Posterior vena cava (tissue), 2 donors: ENCODE measurements at regions not wholly inside any gene's neighbourhood (a gene's known extent, or its start where the extent isn't known, plus 50 kb on each side); places are given as distances from the start of the nearest gene placed in this dataset.

Source experiments
- DNase-seq: peaks from one replicate; pipeline ENCODE4 v3.0.0-alpha.2; 2020; ENCODE audit warnings: low spot score
- intact Hi-C, 2 donors: fragments of 100-400 bp; cut with DNase I; formaldehyde crosslinking; loops; one replicate each; pipeline versions ENCODE4 v1.14.1 to v1.14.2; 2022 to 2023
- donor health status: DM: yes; HTN: yes; CAD: no.
- donor health status: DM: yes; HTN: yes; CAD: no.

DNA sequence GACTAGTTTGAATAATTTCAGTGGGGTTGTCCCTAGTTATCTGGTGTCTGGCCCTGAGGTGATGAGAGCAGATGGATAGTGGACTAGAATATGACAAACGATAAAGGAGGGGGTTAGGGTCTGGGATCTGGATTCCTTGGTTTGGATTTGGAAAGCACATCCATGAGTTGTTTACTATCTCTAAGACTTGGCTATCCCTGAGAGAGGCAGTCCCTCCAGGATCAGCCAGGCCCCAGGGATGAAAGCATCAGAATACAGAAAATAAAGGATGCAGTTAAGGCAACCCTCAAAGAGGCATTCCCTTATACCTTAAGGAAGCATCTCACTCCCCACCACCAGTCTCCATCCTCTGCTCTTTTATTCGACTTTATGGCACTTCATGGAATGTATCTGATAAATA lies 230.7 kb downstream of the NHLRC3 start:
- no peak for DNase-seq
- intact Hi-C loops, result loop anchor here in 1 of 2 donors (10.0 kb wide), 1 partner anchor 124 kb away; no protein-coding TSS in a partner anchor

DNA sequence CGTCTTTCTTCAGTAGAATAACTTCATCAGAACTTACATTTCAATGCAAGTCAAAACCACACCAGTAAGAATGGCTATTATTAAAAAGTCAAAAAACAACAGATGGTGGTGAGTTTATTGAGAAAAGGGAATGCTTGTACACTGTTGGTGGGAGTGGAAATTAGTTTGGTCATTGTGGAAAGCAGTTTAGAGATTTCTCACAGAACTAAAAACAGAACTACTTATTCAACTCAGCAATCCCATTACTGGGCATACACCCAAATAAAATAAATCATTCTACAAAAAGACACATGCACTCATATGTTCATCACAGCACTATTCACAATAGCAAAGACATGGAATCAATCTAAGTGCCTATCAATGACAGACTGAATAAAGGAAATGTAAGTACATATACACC lies 231.2 kb downstream of the NHLRC3 start:
- DNase-seq, result no peak
- intact Hi-C loops, result loop anchor here in 1 of 2 donors (10.0 kb wide), 1 partner anchor 125 kb away; no protein-coding TSS in a partner anchor

DNA sequence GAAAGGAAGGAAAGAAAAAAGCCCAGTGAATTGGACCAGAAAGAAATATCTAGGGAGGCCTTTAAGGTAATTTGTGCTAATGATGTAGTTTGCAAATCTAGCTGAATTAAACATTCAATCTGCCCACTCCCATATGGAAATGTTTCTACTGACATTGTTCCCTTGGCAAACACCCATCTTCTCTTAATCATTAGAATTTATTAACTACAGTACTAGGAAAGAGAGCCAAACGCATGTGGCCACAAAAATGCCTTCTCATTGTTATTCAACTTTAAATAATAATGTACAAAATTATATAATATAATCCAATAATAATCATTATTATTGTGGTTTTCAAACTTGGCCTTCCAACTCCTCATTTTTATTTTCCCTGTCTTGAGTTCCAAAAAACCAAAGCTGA lies 234.7 kb downstream of the NHLRC3 start:
- intact Hi-C loops, result no loop called here
- DNase-seq, result no peak

DNA sequence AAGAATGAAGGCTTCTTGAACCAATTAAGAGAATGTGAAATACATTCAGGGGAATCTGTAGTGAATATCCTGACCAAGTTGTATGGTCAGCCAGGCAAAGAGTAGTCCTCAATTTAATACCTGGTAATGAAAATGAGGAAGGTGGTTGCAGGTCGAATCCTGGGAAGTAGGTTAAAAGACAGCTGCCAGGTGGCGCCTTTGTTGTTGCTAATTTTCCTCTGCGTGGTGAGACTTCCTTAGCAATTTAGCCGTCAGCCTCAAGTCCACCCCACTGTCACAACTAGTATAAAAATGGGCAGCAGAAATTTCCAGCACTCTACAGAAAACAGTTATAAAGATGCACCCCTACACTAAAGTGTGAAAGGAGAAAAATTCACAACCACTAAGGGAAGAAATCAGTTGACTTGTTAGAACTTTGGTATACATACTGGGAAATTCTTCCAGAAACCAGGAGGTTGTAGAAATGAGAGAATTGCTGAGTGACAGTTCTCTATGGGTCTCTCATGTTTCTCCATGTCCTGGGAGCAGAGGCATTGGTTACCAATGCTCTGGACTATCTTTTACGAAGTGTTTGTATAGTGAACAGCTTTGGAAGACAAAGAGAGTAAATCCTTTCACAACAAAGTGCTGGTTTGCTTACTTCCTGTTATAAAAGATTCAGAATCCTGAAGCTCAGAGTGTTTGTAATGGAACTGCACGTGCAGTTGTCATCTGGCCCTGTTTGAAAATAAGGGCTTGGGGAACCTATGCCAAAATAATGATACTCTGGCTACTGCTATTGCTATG lies 235.9 kb downstream of the NHLRC3 start:
- DNase-seq, result no peak
- intact Hi-C loops, result no loop called here

DNA sequence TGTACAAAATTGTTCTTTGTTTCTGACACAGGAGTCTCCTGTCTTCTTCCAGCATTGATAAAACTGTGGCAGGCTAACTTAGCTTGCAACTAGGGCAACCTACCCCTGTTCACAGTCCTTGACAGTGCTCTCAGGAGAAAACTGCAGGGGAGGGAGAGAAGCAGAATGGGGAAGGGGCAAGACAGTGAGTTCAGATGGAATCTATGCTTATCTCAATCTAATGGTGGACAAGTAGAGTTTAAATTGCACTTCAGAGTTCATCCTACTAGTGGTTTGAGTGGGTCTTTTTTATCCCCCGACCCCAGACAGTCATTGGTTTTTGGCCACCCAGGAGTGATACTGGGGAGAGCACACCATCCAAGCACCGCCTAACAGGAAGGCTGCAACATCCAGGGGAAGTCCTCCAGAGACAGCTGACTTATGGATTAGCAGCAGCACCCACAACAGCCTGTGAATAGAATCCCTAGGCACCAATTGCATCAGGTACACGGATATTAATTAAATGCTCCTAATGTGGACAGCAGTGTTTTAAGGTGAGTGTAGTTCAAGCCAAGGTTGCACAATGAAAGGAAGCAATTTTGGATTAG lies 236.6 kb downstream of the NHLRC3 start:
- DNase-seq, result no peak
- intact Hi-C loops, result no loop called here

DNA sequence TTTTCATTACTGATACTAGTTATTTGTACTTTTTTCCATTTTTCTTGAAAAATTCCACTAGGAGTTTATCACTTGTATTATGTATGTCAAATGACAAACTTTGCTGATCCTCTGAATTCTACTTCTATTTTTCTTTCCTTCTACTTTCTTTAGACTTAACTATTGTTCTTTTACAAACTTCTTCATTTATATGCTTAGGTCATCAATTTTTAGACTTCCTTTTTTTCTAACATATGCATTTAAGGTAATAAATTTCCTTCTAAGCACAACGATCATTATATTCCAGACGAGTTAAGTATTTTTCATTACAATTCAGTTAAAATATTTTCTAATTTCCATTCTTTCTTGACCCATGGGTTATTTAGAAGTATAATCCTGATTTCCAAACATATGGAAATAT lies 240.8 kb downstream of the NHLRC3 start:
- no peak for DNase-seq
- intact Hi-C loops, result no loop called here

DNA sequence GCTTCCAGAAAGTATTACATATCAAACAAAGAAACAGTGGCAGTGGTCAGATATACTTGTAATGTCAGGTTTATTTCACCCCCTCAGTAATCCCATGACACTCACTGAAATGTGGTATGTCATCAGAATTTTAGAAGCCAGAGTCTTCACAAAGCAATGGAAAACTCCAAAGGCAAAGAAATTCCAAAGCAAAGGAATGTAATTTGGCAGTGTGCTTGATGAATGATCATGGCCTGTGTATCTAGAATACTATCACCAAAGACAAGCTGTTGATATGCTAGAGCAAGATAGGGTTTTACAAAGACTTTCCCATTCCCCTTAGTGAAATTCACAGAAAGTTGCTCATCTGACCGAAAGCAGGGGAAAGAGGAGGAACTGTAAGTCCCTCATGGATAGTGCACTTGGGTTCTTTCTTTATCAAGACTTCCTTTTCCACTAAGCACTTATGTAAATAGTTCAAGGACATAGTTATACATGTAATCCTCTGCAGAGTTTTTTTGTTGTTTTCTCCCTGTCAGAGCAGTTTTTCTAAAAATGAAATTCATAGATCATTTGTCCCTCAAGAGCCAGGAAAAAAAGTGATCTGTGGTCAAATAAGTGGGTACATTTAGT lies 243.4 kb downstream of the NHLRC3 start:
- DNase-seq, result no peak
- intact Hi-C loops, result no loop called here

DNA sequence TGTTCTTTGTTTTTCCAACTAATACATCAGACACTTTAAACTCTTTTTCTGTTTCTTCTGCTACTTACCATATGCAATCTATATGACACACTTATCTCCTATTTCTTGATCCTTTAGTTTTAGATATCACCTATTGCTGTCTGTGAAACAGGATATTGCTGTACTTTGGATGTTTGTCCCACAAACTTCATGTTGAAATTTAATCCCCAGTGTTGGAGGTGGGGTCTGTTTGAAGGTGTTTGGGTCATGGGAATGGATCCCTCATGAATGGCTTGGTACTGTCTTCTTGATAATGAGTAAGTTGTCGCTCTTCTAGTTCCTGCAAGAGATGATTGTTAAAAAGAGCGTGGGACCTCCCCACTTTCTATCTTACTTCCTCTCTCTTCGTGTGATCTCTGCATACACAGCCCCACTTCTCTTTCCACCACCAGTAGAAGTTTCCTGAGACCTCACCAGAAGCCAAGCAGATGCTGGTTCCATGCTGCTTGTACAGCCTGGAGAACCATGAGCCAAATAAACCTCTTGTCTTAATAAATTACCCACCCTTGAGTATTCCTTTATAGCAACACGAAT lies 244.2 kb downstream of the NHLRC3 start:
- DNase-seq, result no peak
- intact Hi-C loops, result no loop called here

DNA sequence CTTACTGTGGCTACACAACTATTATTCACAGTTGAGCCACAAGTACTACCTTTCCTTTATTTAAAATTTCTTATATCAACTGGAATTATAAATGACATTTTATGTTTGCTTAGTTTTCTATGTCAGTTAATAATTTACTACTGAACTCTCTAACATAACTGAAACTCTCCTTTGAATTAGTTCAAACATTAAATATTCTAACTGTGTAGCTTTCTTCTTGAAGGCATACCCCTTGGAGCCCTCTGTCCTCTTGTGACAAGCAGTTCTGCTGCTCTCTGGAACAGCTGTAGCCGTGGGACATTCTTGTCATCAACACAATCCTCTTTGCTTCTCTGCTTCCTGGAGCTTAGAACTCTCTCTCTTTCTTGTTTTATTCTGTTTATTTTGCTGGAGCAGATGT lies 244.8 kb downstream of the NHLRC3 start:
- intact Hi-C loops, result no loop called here
- no peak for DNase-seq

DNA sequence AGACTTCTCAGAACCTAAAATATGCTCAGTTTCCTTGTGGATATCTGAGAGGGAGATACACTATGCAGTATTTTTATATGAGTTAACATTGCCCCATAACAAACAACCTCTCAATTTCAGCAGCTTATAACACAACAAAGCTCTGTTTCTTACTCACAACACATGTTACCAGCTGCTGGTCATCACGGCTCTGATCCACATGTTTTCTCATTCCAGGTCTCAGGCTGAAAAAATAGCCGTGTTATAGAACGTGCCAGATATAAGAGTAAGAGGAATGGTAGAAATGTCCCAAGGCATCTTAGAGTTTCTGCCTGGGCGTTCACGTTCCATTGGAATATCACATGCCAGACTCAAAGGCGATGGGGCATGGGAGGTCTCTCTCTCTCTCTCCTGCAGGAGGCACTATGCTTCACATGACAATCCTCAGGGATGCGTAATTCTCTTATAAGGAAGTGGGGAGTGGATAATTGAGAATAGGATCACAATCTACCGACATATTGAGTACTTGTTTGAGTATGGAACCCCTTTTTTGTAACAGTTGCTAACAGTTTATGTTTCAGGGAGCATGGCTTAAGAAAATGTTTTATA lies 246.6 kb downstream of the NHLRC3 start:
- intact Hi-C loops, result no loop called here

More for the DNA sequence above, 246.6 kb downstream of the NHLRC3 start:
- DNase-seq, result no peak
